Stomach (tissue), 8 donors: ENCODE measurements at regions not wholly inside any gene's neighbourhood (a gene's known extent, or its start where the extent isn't known, plus 50 kb on each side); places are given as distances from the start of the nearest gene placed in this dataset.

Experiments
- DNase-seq, 2 donors: peaks; one replicate each; pipeline versions ENCODE4 v3.0.0 to v3.0.0-alpha.2; 2013 to 2019
- H3K27ac ChIP-seq, 5 donors: fragments of 200-600 bp in 4 of 5; sonication (generic) in 4 of 5; one replicate each; pipeline ENCODE4 v1.5.1; 2013 to 2019; ENCODE audit warnings: mild to moderate bottlenecking in 1 of 5, moderate library complexity in 1 of 5
- H3K27me3 ChIP-seq, 3 donors: fragments of 200-600 bp; sonication (generic); one replicate each; pipeline ENCODE4 v1.5.1; 2017 to 2019; ENCODE audit warnings: mixed run types in 1 of 3
- H3K36me3 ChIP-seq, 4 donors: fragments of 200-600 bp; sonication (generic); 1 replicate in 3 of 4; 2 replicates in 1 of 4; pipeline ENCODE4 v1.5.1; 2016 to 2019
- H3K4me1 ChIP-seq, 4 donors: fragments of 200-600 bp; sonication (generic); one replicate each; pipeline ENCODE4 v1.5.1; 2016 to 2019
- H3K4me3 ChIP-seq, 4 donors: fragments of 200-600 bp; sonication (generic) in 3 of 4; one replicate each; pipeline ENCODE4 v1.5.1; 2016 to 2019; ENCODE audit warnings: mild to moderate bottlenecking in 1 of 4
- H3K9me3 ChIP-seq, 4 donors: fragments of 200-600 bp; sonication (generic); one replicate each; pipeline ENCODE4 v1.5.1; 2016 to 2019
- EP300 ChIP-seq: sonication (generic); formaldehyde crosslinking; IDR thresholded peaks from one replicate; pipeline ENCODE4 v1.6.1; 2017; ENCODE audit warnings: antibody characterized with exemption
- POLR2A ChIP-seq, 4 donors: fragments of 450-650 bp; IDR thresholded peaks; one replicate each; pipeline ENCODE4 v1.6.1; 2016; ENCODE audit warnings: antibody characterized with exemption in 4 of 4, control low read depth in 2 of 4, mild to moderate bottlenecking in 1 of 4, moderate library complexity in 1 of 4
- POLR2AphosphoS5 ChIP-seq, 3 donors: sonication (generic); formaldehyde crosslinking; IDR thresholded peaks; one replicate each; pipeline ENCODE4 v1.6.1; 2016; ENCODE audit warnings: antibody characterized with exemption in 3 of 3
- WGBS, 5 donors: extraction: QIAGEN DNeasy Blood & Tissue Kit in 3 of 5; methylation state at CpG; one replicate each; pipeline versions ENCODE4 v1.1.5 to v1.1.7; 2013 to 2018; 5-methylcytosine and 5-hydroxymethylcytosine counted together
- intact Hi-C: fragments of 100-400 bp; cut with DNase I; formaldehyde crosslinking; loops from one replicate; pipeline ENCODE4 v1.15.1; 2023; ENCODE audit warnings: low total_unique reads
- TF ChIP-seq, protein P1 (sequence below), 7 experiments: fragments of 450-650 bp in 4 of 7; fragments of 200-600 bp in 3 of 7; sonication (generic) in 3 of 7; IDR thresholded peaks; one replicate each; pipeline ENCODE4 v1.5.1; 2016 to 2019; ENCODE audit warnings: antibody characterized with exemption in 7 of 7, control low read depth in 2 of 7, mild to moderate bottlenecking in 1 of 7
- donor health status: healthy with polysubstance abuse.
- donor health status: Bipolar disorder and iron deficiency.
- donor health status: healthy.

DNA sequence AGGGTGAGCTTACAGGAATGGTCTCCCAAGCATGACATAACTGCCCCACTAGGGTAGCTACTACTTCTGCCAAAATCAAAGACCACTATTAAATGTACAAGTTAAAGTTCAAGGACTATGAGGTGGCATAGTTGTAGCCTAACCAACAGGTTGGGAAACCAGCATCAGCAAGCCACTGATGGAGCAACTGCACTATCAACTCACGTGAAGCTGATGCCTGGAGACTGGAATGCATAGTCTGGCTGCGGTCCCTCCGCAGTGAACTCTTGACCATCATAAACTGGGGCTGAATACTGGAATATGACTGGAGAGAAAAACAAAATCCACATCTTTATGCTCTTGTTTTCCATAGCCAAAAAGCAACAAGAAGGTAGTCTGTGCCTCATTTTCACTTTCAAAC is 541.4 kb downstream of the DNAJB9 start:
- no peak for DNase-seq
- TF ChIP-seq POLR2A (IDR thresholded peaks at IDR 0.05): no peak
- TF ChIP-seq EP300: no peak
- TF ChIP-seq POLR2AphosphoS5 (IDR thresholded peaks at IDR 0.05): no peak
- TF ChIP-seq, protein P1, sequence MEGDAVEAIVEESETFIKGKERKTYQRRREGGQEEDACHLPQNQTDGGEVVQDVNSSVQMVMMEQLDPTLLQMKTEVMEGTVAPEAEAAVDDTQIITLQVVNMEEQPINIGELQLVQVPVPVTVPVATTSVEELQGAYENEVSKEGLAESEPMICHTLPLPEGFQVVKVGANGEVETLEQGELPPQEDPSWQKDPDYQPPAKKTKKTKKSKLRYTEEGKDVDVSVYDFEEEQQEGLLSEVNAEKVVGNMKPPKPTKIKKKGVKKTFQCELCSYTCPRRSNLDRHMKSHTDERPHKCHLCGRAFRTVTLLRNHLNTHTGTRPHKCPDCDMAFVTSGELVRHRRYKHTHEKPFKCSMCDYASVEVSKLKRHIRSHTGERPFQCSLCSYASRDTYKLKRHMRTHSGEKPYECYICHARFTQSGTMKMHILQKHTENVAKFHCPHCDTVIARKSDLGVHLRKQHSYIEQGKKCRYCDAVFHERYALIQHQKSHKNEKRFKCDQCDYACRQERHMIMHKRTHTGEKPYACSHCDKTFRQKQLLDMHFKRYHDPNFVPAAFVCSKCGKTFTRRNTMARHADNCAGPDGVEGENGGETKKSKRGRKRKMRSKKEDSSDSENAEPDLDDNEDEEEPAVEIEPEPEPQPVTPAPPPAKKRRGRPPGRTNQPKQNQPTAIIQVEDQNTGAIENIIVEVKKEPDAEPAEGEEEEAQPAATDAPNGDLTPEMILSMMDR (IDR thresholded peaks at IDR 0.05): no peak
- WGBS, 5 donors: 83 to 95% (median 92%) methylated on average over 3 of the region's 3 CpGs
- H3K4me1 ChIP-seq: no peaks in the 10 kb centered on the region
- no peaks in the 10 kb centered on the region for H3K27me3 ChIP-seq
- H3K9me3 ChIP-seq: no peaks in the 10 kb centered on the region
- intact Hi-C loops: no loop called here
- H3K36me3 ChIP-seq: no peaks in the 10 kb centered on the region
- no peak overlapping the region for H3K4me3 ChIP-seq
- H3K27ac ChIP-seq: no peak overlapping the region

GRCh38 chr7:109121599-109122300 is 552.1 kb downstream of the DNAJB9 start:
- TF ChIP-seq POLR2AphosphoS5 (IDR thresholded peaks at IDR 0.05) (no peak), EP300 (no peak), POLR2A (IDR thresholded peaks at IDR 0.05) (no peak)
- TF ChIP-seq, protein P1 (IDR thresholded peaks at IDR 0.05): no peak
- Histone ChIP-seq H3K4me1 (no peaks in the 10 kb centered on the region), H3K27ac (no peak overlapping the region), H3K9me3 (no peaks in the 10 kb centered on the region), H3K36me3 (no peaks in the 10 kb centered on the region), H3K4me3 (no peak overlapping the region), H3K27me3 (no peaks in the 10 kb centered on the region)
- DNase-seq: no peak
- WGBS, 5 donors: 71 to 90% (median 79%) methylated on average over 4 of the region's 4 CpGs
- intact Hi-C loops: no loop called here

GRCh38 chr7:109125001-109125400 is 555.3 kb downstream of the DNAJB9 start:
- intact Hi-C loops: no loop called here
- no peak overlapping the region for H3K4me3 ChIP-seq
- H3K27me3 ChIP-seq: no peaks in the 10 kb centered on the region
- 47 to 71% (median 62%) methylated on average over 3 of the region's 3 CpGs for WGBS, 5 donors
- no peaks in the 10 kb centered on the region for H3K4me1 ChIP-seq
- no peaks in the 10 kb centered on the region for H3K36me3 ChIP-seq
- no peak overlapping the region for H3K27ac ChIP-seq
- no peak for DNase-seq
- no peaks in the 10 kb centered on the region for H3K9me3 ChIP-seq
- no peak for TF ChIP-seq EP300
- TF ChIP-seq POLR2AphosphoS5 (IDR thresholded peaks at IDR 0.05): no peak
- no peak for TF ChIP-seq POLR2A (IDR thresholded peaks at IDR 0.05)

- no peak overlapping the region for H3K27ac ChIP-seq
- H3K27me3 ChIP-seq: no peaks in the 10 kb centered on the region
- H3K4me3 ChIP-seq: no peak overlapping the region
- TF ChIP-seq, protein P1 (IDR thresholded peaks at IDR 0.05): no peak
- TF ChIP-seq POLR2A (IDR thresholded peaks at IDR 0.05): no peak
- no peak for TF ChIP-seq EP300
- no peak for TF ChIP-seq POLR2AphosphoS5 (IDR thresholded peaks at IDR 0.05)
- DNase-seq: no peak
- intact Hi-C loops: no loop called here
- no peaks in the 10 kb centered on the region for H3K36me3 ChIP-seq
- H3K4me1 ChIP-seq: no peaks in the 10 kb centered on the region
- WGBS, 5 donors: 52 to 68% (median 59%) methylated on average over 2 of the region's 2 CpGs
- no peaks in the 10 kb centered on the region for H3K9me3 ChIP-seq
Measured at GRCh38 chr7:109126404-109127050, 556.9 kb downstream of the DNAJB9 start.

GRCh38 chr7:109127145-109127544 is 557.5 kb downstream of the DNAJB9 start:
- TF ChIP-seq EP300 (no peak), POLR2A (IDR thresholded peaks at IDR 0.05) (no peak), POLR2AphosphoS5 (IDR thresholded peaks at IDR 0.05) (no peak)
- TF ChIP-seq, protein P1 (IDR thresholded peaks at IDR 0.05): no peak
- Histone ChIP-seq H3K27me3 (no peaks in the 10 kb centered on the region), H3K9me3 (no peaks in the 10 kb centered on the region), H3K27ac (no peak overlapping the region), H3K36me3 (no peaks in the 10 kb centered on the region), H3K4me3 (no peak overlapping the region), H3K4me1 (no peaks in the 10 kb centered on the region)
- intact Hi-C loops: no loop called here
- no peak for DNase-seq
- WGBS, 5 donors: 63 to 85% (median 70%) methylated on average over 1 of the region's 1 CpG
